WTC11 (cell line): ENCODE measurements at regions not wholly inside any gene's neighbourhood (a gene's known extent, or its start where the extent isn't known, plus 50 kb on each side); places are given as distances from the start of the nearest gene placed in this dataset.
"Not testable (repeated sequence)": the region's sequence is repeated elsewhere in the genome, so short reads cannot be mapped to it uniquely, and the experiment has no call there.

ENCODE experiments used
- ATF2 ChIP-seq: sonication (generic); formaldehyde crosslinking; IDR thresholded peaks from 2 replicates; pipeline ENCODE4 v1.8.1; 2022; ENCODE audit warnings: low read depth, missing genetic modification reagents, borderline replicate concordance
- CTCF ChIP-seq: fragments of 200-600 bp; IDR thresholded peaks from 2 replicates; pipeline ENCODE4 v1.8.0; 2022; ENCODE audit warnings: antibody characterized with exemption
- E2F4 ChIP-seq: sonication (generic); formaldehyde crosslinking; IDR thresholded peaks from 2 replicates; pipeline ENCODE4 v1.8.1; 2022; ENCODE audit warnings: low read depth, mild to moderate bottlenecking, moderate library complexity, missing genetic modification reagents, borderline replicate concordance
- MYBL2 ChIP-seq: sonication (generic); formaldehyde crosslinking; IDR thresholded peaks from 2 replicates; pipeline ENCODE4 v1.8.1; 2023; ENCODE audit warnings: mild to moderate bottlenecking, moderate library complexity, missing genetic modification reagents
- OVOL2 ChIP-seq: fragments of 250-450 bp; sonication (Bioruptor Pico); IDR thresholded peaks from 2 replicates; pipeline ENCODE4 v1.9.0; 2021; ENCODE audit warnings: mild to moderate bottlenecking, borderline replicate concordance
- SMAD3 ChIP-seq: sonication (generic); formaldehyde crosslinking; IDR thresholded peaks from 2 replicates; pipeline ENCODE4 v1.8.0; 2022; ENCODE audit warnings: missing genetic modification reagents, mild to moderate bottlenecking, borderline replicate concordance
- SP1 ChIP-seq: sonication (generic); formaldehyde crosslinking; conservative IDR thresholded peaks from 2 replicates; pipeline ENCODE4 v1.8.1; 2022; ENCODE audit warnings: missing genetic modification reagents
- ZBTB21 ChIP-seq: sonication (generic); formaldehyde crosslinking; IDR thresholded peaks from 2 replicates; pipeline ENCODE4 v1.8.1; 2023; ENCODE audit warnings: mild to moderate bottlenecking, missing genetic modification reagents, borderline replicate concordance
- TF ChIP-seq, protein P1 (sequence below): fragments of 250-450 bp; sonication (Bioruptor Pico); IDR thresholded peaks from 2 replicates; pipeline ENCODE4 v1.8.0; 2021; ENCODE audit warnings: mild to moderate bottlenecking
- TF ChIP-seq, protein P2 (sequence below): sonication (generic); formaldehyde crosslinking; IDR thresholded peaks from 2 replicates; pipeline ENCODE4 v1.8.0; 2022; ENCODE audit warnings: mild to moderate bottlenecking, missing genetic modification reagents

DNA sequence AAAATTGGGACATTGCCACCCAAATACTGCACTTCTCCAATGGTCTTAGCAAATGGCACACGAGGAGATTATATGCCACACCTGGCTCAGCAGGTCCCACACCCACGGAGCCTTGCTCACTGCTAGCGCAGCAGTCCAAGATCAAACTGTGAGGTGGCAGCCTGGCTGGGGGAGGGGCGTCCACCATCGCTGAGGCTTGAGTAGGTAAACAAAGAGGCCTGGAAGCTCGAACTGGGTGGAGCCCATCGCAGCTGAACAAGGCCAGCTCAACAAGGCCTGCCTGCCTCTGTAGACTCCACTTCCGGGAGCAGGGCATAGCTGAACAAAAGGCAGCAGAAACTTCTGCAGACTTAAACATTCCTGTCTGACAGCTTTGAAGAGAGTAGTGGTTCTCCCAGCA is 222.4 kb upstream of the PCDH9 start:
- TF ChIP-seq SMAD3; MYBL2 (CRISPR knock-in tag); CTCF; E2F4 (CRISPR knock-in tag); OVOL2 (CRISPR knock-in tag); SP1; ZBTB21; ATF2 (CRISPR knock-in tag): not testable (repeated sequence)
- TF ChIP-seq, protein P1, sequence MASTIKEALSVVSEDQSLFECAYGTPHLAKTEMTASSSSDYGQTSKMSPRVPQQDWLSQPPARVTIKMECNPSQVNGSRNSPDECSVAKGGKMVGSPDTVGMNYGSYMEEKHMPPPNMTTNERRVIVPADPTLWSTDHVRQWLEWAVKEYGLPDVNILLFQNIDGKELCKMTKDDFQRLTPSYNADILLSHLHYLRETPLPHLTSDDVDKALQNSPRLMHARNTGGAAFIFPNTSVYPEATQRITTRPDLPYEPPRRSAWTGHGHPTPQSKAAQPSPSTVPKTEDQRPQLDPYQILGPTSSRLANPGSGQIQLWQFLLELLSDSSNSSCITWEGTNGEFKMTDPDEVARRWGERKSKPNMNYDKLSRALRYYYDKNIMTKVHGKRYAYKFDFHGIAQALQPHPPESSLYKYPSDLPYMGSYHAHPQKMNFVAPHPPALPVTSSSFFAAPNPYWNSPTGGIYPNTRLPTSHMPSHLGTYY = not testable (repeated sequence)
- TF ChIP-seq, protein P2, sequence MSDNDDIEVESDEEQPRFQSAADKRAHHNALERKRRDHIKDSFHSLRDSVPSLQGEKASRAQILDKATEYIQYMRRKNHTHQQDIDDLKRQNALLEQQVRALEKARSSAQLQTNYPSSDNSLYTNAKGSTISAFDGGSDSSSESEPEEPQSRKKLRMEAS (CRISPR knock-in tag) = not testable (repeated sequence)
